Fibroblast of villous mesenchyme (primary cell): ENCODE measurements at regions not wholly inside any gene's neighbourhood (a gene's known extent, or its start where the extent isn't known, plus 50 kb on each side); places are given as distances from the start of the nearest gene placed in this dataset.

ENCODE experiments used
- DNase-seq: peaks from one replicate; pipeline ENCODE4 v3.0.0-alpha.2; 2010; ENCODE audit warnings: low read depth
- H3K4me3 ChIP-seq: 2 replicates; pipeline ENCODE4 v1.5.1; 2011; ENCODE audit warnings: low read depth, mild to moderate bottlenecking, low read length
- CTCF ChIP-seq: IDR thresholded peaks from 2 replicates; pipeline ENCODE4 v1.5.1; 2012; ENCODE audit warnings: low read depth, mild to moderate bottlenecking, low read length; ENCODE audit not compliant: insufficient read depth

GRCh38 chr9:79924836-79925235 lies 353.1 kb downstream of the TLE4 start:
- no peak for TF ChIP-seq CTCF
- no peak overlapping the region for H3K4me3 ChIP-seq
- no peak for DNase-seq

GRCh38 chr9:79917421-79917820 lies 345.7 kb downstream of the TLE4 start:
- TF ChIP-seq CTCF, result no peak
- H3K4me3 ChIP-seq, result no peak overlapping the region
- no peak for DNase-seq

- no peak for TF ChIP-seq CTCF
- DNase-seq, result no peak
- H3K4me3 ChIP-seq, result no peak overlapping the region
These were observed 342.1 kb downstream of the TLE4 start for GRCh38 chr9:79913867-79914266.

- no peak for DNase-seq
- H3K4me3 ChIP-seq, result no peak overlapping the region
- no peak for TF ChIP-seq CTCF
These were observed 340.7 kb downstream of the TLE4 start for GRCh38 chr9:79912318-79913070.

GRCh38 chr9:79911724-79912123 lies 340.0 kb downstream of the TLE4 start:
- H3K4me3 ChIP-seq, result no peak overlapping the region
- TF ChIP-seq CTCF, result no peak
- no peak for DNase-seq

GRCh38 chr9:79902825-79903600 lies 331.2 kb downstream of the TLE4 start:
- DNase-seq, result no peak
- TF ChIP-seq CTCF, result no peak
- no peak overlapping the region for H3K4me3 ChIP-seq
